ENCODE measurements at regions not wholly inside any gene's neighbourhood (a gene's known extent, or its start where the extent isn't known, plus 50 kb on each side); places are given as distances from the start of the nearest gene placed in this dataset.

DNA sequence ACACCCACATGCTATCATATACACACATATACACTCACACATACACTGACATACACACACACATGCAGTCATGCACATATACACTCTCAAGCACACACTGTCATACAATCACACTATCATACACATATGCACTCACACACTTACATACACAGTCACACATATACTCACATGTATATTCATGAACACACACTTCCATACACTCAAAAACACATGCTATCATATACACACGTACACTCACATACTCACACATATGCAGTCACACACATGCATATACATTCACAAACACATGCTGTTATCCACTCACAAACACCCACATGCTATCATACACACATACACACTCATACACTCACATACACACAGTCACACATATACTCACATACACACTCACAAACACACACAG, 71.0 kb upstream of the PLXNA4 start:
- Histone ChIP-seq H3K36me3 (ENCODE audit: control insufficient read depth, insufficient read depth, low read length) (no peaks in the 10 kb centered on the region), H3K9ac (ENCODE audit: low read length) (no peak overlapping the region), H3K27ac (ENCODE audit: low read depth, low read length) (no peak overlapping the region), H3K27me3 (ENCODE audit: control insufficient read depth, insufficient read depth, low read length) (no peaks in the 10 kb centered on the region), H3K9me3 (ENCODE audit: control insufficient read depth, insufficient read depth, low read depth, low read length) (no peaks in the 10 kb centered on the region), H3K4me3 (ENCODE audit: low read depth, low read length) (no peak overlapping the region), H3K4me1 (ENCODE audit: control insufficient read depth, insufficient read depth, low read length) (peaks cover 32% of the 10 kb centered on the region)

DNA sequence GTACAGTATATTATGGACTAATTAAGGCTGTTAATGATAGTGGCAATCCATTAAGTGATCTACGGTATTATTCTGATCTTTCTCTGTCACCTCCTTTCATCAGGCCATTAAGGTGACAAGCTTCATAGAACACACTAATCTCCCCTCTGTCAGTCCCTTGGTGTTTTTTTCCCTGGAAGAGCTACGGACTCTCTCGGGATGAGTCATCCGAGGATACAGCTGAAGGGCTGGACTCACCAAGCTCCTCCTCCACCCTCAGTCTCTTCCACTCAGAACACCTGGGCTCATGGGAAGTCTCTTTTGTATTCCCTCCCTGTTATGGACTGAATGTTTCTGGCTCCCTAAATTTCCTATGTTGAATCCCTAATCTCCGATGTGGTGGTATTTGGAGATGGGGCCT, 69.8 kb upstream of the PLXNA4 start:
- Histone ChIP-seq H3K27me3 (ENCODE audit: control insufficient read depth, insufficient read depth, low read length) (no peaks in the 10 kb centered on the region), H3K4me1 (ENCODE audit: control insufficient read depth, insufficient read depth, low read length) (peaks cover 35% of the 10 kb centered on the region), H3K27ac (ENCODE audit: low read depth, low read length) (no peak overlapping the region), H3K36me3 (ENCODE audit: control insufficient read depth, insufficient read depth, low read length) (no peaks in the 10 kb centered on the region), H3K4me3 (ENCODE audit: low read depth, low read length) (no peak overlapping the region), H3K9me3 (ENCODE audit: control insufficient read depth, insufficient read depth, low read depth, low read length) (no peaks in the 10 kb centered on the region), H3K9ac (ENCODE audit: low read length) (no peak overlapping the region)

DNA sequence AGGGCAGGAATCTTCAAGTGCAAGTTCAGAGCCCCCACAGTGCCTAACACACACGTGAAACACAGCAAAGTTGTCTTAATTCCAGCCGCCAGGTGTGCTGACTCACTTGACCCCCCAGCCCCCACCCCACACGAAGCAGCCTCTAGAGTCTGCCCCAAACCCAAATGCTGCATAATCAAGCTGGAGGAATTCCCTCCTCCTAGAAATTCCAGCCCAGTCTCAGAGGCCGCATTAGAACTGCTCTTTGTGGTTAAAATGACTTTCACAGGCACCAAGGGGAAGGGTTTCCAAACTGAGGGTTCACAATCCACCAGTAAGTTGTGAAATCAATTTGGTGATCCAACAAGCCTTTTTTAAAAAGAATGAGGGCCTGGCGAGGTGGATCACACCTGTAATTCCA, 67.0 kb upstream of the PLXNA4 start:
- Histone ChIP-seq H3K4me3 (ENCODE audit: low read depth, low read length) (no peak overlapping the region), H3K36me3 (ENCODE audit: control insufficient read depth, insufficient read depth, low read length) (no peaks in the 10 kb centered on the region), H3K27ac (ENCODE audit: low read depth, low read length) (no peak overlapping the region), H3K4me1 (ENCODE audit: control insufficient read depth, insufficient read depth, low read length) (peaks cover 32% of the 10 kb centered on the region), H3K9me3 (ENCODE audit: control insufficient read depth, insufficient read depth, low read depth, low read length) (no peaks in the 10 kb centered on the region), H3K9ac (ENCODE audit: low read length) (no peak overlapping the region), H3K27me3 (ENCODE audit: control insufficient read depth, insufficient read depth, low read length) (no peaks in the 10 kb centered on the region)

DNA sequence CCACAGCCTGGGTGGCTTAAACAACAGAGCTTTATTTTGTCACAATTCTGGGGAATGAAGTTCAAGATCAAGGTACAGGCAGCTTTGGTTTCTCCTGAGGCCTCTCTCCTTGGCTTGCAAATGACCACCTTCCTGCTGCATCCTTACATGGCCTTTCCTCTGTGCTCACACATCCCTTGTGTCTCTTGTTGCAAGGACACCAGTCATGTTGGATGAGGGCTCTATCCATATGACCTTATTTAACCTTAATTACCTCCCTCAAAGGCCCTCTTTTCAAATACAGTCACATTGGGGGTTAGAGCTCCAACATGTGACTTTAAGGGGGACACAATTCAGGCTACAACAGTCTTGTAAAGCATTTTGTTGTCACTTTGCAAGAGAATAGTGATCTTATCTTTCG, 65.0 kb upstream of the PLXNA4 start:
- H3K36me3 ChIP-seq (ENCODE audit: control insufficient read depth, insufficient read depth, low read length): no peaks in the 10 kb centered on the region
- H3K9me3 ChIP-seq (ENCODE audit: control insufficient read depth, insufficient read depth, low read depth, low read length): no peaks in the 10 kb centered on the region
- H3K4me1 ChIP-seq (ENCODE audit: control insufficient read depth, insufficient read depth, low read length): peaks cover 34% of the 10 kb centered on the region
- H3K4me3 ChIP-seq (ENCODE audit: low read depth, low read length): no peak overlapping the region
- H3K27ac ChIP-seq (ENCODE audit: low read depth, low read length): no peak overlapping the region
- H3K27me3 ChIP-seq (ENCODE audit: control insufficient read depth, insufficient read depth, low read length): no peaks in the 10 kb centered on the region
- H3K9ac ChIP-seq (ENCODE audit: low read length): no peak overlapping the region

DNA sequence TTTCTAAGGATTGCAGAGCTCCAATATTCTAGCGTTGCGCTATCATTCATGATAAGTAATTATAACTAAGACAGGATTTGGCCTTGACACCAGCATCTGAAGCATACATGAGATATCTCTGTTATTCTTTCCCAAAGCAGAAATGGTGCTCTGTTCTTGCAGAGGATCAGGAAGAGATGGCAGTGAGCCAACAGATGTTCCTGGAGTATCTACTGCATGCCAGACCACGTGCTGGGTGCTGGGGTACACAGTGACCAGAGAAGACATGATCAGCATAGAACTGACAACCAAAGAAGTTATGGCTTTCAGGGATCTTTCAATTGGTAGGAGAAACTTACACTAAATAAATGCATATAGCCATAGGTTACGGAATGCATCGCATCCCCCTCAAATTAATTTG, 63.7 kb upstream of the PLXNA4 start:
- H3K27me3 ChIP-seq (ENCODE audit: control insufficient read depth, insufficient read depth, low read length): no peaks in the 10 kb centered on the region
- H3K36me3 ChIP-seq (ENCODE audit: control insufficient read depth, insufficient read depth, low read length): no peaks in the 10 kb centered on the region
- no peak overlapping the region for H3K4me3 ChIP-seq (ENCODE audit: low read depth, low read length)
- no peaks in the 10 kb centered on the region for H3K9me3 ChIP-seq (ENCODE audit: control insufficient read depth, insufficient read depth, low read depth, low read length)
- H3K4me1 ChIP-seq (ENCODE audit: control insufficient read depth, insufficient read depth, low read length): peaks cover 22% of the 10 kb centered on the region
- H3K27ac ChIP-seq (ENCODE audit: low read depth, low read length): no peak overlapping the region
- no peak overlapping the region for H3K9ac ChIP-seq (ENCODE audit: low read length)

DNA sequence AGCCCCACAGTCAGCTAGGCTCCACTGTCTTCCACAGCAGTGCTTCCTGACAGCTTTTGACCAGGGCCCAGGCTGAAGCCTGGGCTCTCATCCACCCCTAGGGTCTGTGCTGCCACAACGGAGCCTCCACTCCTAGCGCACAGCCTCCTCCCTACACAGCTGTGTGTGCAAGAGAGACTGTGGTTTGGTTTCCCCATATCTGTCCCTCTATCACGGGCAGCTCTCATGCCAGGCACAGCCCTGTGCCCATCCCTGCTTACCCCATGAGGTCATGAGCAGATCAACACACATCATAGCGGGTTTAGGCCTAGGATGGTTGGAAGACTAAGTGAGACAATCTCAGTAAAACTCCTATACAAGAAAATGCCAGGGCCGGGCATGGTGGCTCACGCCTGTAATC, 61.7 kb upstream of the PLXNA4 start:
- H3K9me3 ChIP-seq (ENCODE audit: control insufficient read depth, insufficient read depth, low read depth, low read length): no peaks in the 10 kb centered on the region
- H3K4me3 ChIP-seq (ENCODE audit: low read depth, low read length): no peak overlapping the region
- H3K9ac ChIP-seq (ENCODE audit: low read length): no peak overlapping the region
- H3K27ac ChIP-seq (ENCODE audit: low read depth, low read length): no peak overlapping the region
- no peaks in the 10 kb centered on the region for H3K36me3 ChIP-seq (ENCODE audit: control insufficient read depth, insufficient read depth, low read length)
- no peaks in the 10 kb centered on the region for H3K27me3 ChIP-seq (ENCODE audit: control insufficient read depth, insufficient read depth, low read length)
- H3K4me1 ChIP-seq (ENCODE audit: control insufficient read depth, insufficient read depth, low read length): peaks cover 17% of the 10 kb centered on the region

DNA sequence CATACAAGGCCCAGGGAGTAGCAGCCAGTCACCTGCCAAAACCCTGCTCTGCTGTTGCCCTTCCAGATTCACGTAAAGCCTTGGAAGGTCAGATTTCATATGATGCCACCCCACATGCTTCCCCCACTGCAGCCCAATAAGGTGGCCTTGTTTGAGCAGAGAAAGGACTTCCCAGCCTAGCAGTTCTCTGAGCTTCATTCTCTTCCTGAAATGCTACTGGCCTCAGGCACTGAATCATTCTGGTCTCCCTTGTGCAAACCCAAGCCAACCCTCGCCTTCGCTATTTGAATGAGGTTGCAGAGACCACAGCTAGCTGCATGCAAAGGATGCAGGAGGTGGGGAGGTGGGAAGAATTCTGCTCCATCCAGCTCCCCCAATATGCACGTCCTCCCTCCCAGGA, 60.3 kb upstream of the PLXNA4 start:
- Histone ChIP-seq H3K4me3 (ENCODE audit: low read depth, low read length) (no peak overlapping the region), H3K27me3 (ENCODE audit: control insufficient read depth, insufficient read depth, low read length) (no peaks in the 10 kb centered on the region), H3K36me3 (ENCODE audit: control insufficient read depth, insufficient read depth, low read length) (no peaks in the 10 kb centered on the region), H3K27ac (ENCODE audit: low read depth, low read length) (no peak overlapping the region), H3K9me3 (ENCODE audit: control insufficient read depth, insufficient read depth, low read depth, low read length) (no peaks in the 10 kb centered on the region), H3K4me1 (ENCODE audit: control insufficient read depth, insufficient read depth, low read length) (peaks cover 19% of the 10 kb centered on the region), H3K9ac (ENCODE audit: low read length) (no peak overlapping the region)

DNA sequence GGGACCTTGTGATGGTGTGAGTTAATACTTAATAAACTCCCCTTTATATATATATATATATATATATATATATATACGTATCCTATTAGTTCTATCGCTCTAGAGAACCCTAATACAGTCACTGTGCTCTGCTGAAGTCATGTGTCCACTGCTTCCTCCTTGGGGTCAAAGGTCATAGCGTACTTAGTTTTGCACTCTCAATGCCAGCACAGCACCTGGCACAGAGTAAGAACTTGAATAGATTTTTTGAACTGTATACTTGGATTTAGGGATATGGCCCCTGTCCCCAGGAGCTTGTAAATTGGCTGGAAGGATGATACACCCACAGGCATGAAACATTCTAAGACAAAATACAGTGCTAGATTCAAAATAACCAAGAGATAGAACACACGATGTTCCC, 58.9 kb upstream of the PLXNA4 start:
- Histone ChIP-seq H3K27me3 (ENCODE audit: control insufficient read depth, insufficient read depth, low read length) (no peaks in the 10 kb centered on the region), H3K9me3 (ENCODE audit: control insufficient read depth, insufficient read depth, low read depth, low read length) (no peaks in the 10 kb centered on the region), H3K4me1 (ENCODE audit: control insufficient read depth, insufficient read depth, low read length) (peaks cover 15% of the 10 kb centered on the region), H3K9ac (ENCODE audit: low read length) (no peak overlapping the region), H3K36me3 (ENCODE audit: control insufficient read depth, insufficient read depth, low read length) (no peaks in the 10 kb centered on the region), H3K4me3 (ENCODE audit: low read depth, low read length) (no peak overlapping the region), H3K27ac (ENCODE audit: low read depth, low read length) (no peak overlapping the region)

DNA sequence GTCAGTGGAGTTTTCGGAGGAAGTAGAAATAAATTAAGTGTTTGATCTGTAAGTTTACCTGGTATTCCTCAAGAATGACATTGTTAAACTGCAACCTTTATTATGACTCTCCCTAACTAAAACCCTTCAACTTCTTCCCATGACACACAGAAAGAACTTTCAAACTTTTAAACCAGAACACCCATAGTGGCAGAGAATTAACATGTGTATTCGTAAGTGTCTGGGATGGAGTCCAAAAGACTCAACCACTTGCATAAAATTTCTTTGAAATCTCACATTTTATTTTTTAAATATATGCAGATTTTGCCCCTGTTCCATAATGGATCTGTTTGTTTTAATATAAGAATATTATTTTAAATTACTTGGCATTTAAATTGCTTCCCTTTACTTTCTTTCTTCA, 54.6 kb upstream of the PLXNA4 start:
- no peak overlapping the region for H3K27ac ChIP-seq (ENCODE audit: low read depth, low read length)

More for the DNA sequence above, 54.6 kb upstream of the PLXNA4 start:
- H3K9me3 ChIP-seq (ENCODE audit: control insufficient read depth, insufficient read depth, low read depth, low read length): no peaks in the 10 kb centered on the region
- H3K27me3 ChIP-seq (ENCODE audit: control insufficient read depth, insufficient read depth, low read length): no peaks in the 10 kb centered on the region
- H3K36me3 ChIP-seq (ENCODE audit: control insufficient read depth, insufficient read depth, low read length): no peaks in the 10 kb centered on the region
- no peak overlapping the region for H3K9ac ChIP-seq (ENCODE audit: low read length)
- H3K4me1 ChIP-seq (ENCODE audit: control insufficient read depth, insufficient read depth, low read length): peaks cover 10% of the 10 kb centered on the region; the same call in 1 of the 2 replicates
- H3K4me3 ChIP-seq (ENCODE audit: low read depth, low read length): no peak overlapping the region
